ENCODE measurements at regions not wholly inside any gene's neighbourhood (a gene's known extent, or its start where the extent isn't known, plus 50 kb on each side); places are given as distances from the start of the nearest gene placed in this dataset.

- no peak for TF ChIP-seq CTCF (IDR thresholded peaks at IDR 0.05)
- no peak for TF ChIP-seq EZH2 (IDR thresholded peaks at IDR 0.05; ENCODE audit: borderline replicate concordance, insufficient read depth, low read depth, low read length, poor library complexity, severe bottlenecking)
Measured at GRCh38 chr11:95349345-95349942, 118.4 kb upstream of the SESN3 start.

All from B cell (primary cell).